ENCODE measurements at regions not wholly inside any gene's neighbourhood (a gene's known extent, or its start where the extent isn't known, plus 50 kb on each side); places are given as distances from the start of the nearest gene placed in this dataset.

- TF ChIP-seq CTCF (IDR thresholded peaks at IDR 0.05; ENCODE audit: low read depth, low read length, poor library complexity, severe bottlenecking) (no peak), EZH2phosphoT487 (IDR thresholded peaks at IDR 0.05; ENCODE audit: borderline replicate concordance, low read length) (no peak)
Observed at GRCh38 chr15:70533931-70534742, 229.2 kb downstream of the UACA start.
